IPS DF 6.9 (cell line): ENCODE measurements at regions not wholly inside any gene's neighbourhood (a gene's known extent, or its start where the extent isn't known, plus 50 kb on each side); places are given as distances from the start of the nearest gene placed in this dataset.

ENCODE experiments used
- DNase-seq: peaks from one replicate; pipeline ENCODE4 v3.0.0-alpha.2; 2013; ENCODE audit warnings: low read depth, low spot score
- H3K27ac ChIP-seq: one replicate; pipeline ENCODE4 v1.5.1; 2013; ENCODE audit warnings: low read length, control low read depth
- H3K27me3 ChIP-seq: 2 replicates; pipeline ENCODE4 v1.6.1; 2013; ENCODE audit warnings: mild to moderate bottlenecking, low read length; ENCODE audit not compliant: control insufficient read depth, insufficient read depth
- H3K36me3 ChIP-seq: 2 replicates; pipeline ENCODE4 v1.6.1; 2013; ENCODE audit warnings: low read length; ENCODE audit not compliant: control insufficient read depth, insufficient read depth
- H3K4me1 ChIP-seq: 2 replicates; pipeline ENCODE4 v1.6.1; 2013; ENCODE audit warnings: low read length; ENCODE audit not compliant: control insufficient read depth, insufficient read depth
- H3K4me3 ChIP-seq: 2 replicates; pipeline ENCODE4 v1.5.1; 2013; ENCODE audit warnings: mild to moderate bottlenecking, low read length
- H3K9me3 ChIP-seq: 2 replicates; pipeline ENCODE4 v1.6.1; 2013; ENCODE audit warnings: low read length, inconsistent platforms; ENCODE audit not compliant: control insufficient read depth, insufficient read depth
- WGBS: extraction: QIAGEN DNeasy Blood & Tissue Kit; methylation state at CpG from one replicate; pipeline ENCODE4 v1.1.7; 2013; ENCODE audit warnings: mixed read lengths, missing lambda C conversion rate; ENCODE audit not compliant: insufficient read length, insufficient coverage; 5-methylcytosine and 5-hydroxymethylcytosine counted together

DNA sequence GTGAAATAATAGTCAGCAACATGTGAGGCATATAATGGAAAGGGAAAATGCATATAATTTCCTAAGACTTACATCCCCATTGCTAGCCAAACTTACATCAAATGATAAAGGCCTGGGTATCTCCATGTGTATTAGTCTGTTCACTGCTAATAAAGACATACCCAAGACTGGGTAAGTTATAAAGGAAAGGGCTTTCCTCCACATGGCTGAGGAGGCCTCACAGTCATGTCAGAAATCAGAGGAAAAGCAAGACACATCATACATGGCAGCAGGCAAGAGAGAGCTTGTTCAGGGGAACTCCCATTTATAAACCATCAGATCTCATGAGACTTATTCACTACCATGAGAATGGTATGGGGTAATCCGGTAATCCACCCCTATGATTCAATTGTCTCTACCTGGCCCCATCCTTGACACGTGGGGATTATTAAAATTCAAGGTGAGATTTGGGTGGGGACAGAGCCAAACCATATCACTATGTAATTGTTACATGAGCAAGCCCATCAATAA lies 161.5 kb upstream of the SAMSN1 start:
- DNase-seq = no peak

GRCh38 chr21:14706712-14707510 lies 160.8 kb upstream of the SAMSN1 start:
- DNase-seq = no peak
- no CpG with 5 or more reads among the region's 7 CpGs for WGBS

More for the DNA sequence above, 161.5 kb upstream of the SAMSN1 start:
- H3K27ac ChIP-seq = no peak overlapping the region
- no peaks in the 10 kb centered on the region for H3K27me3 ChIP-seq
- H3K36me3 ChIP-seq = no peaks in the 10 kb centered on the region
- no CpG with 5 or more reads among the region's 2 CpGs for WGBS
- no peaks in the 10 kb centered on the region for H3K4me1 ChIP-seq
- H3K9me3 ChIP-seq = no peaks in the 10 kb centered on the region
- no peak overlapping the region for H3K4me3 ChIP-seq

GRCh38 chr21:14699433-14700407 lies 153.6 kb upstream of the SAMSN1 start:
- no CpG with 5 or more reads among the region's 3 CpGs for WGBS
- Histone ChIP-seq H3K27me3 (no peaks in the 10 kb centered on the region), H3K9me3 (no peaks in the 10 kb centered on the region), H3K4me3 (no peak overlapping the region), H3K27ac (no peak overlapping the region), H3K4me1 (no peaks in the 10 kb centered on the region), H3K36me3 (no peaks in the 10 kb centered on the region)
- no peak for DNase-seq

More at GRCh38 chr21:14706712-14707510, 160.8 kb upstream of the SAMSN1 start:
- Histone ChIP-seq H3K27me3 (no peaks in the 10 kb centered on the region), H3K9me3 (no peaks in the 10 kb centered on the region), H3K4me3 (no peak overlapping the region), H3K27ac (no peak overlapping the region), H3K36me3 (no peaks in the 10 kb centered on the region), H3K4me1 (no peaks in the 10 kb centered on the region)

GRCh38 chr21:14697769-14698168 lies 151.7 kb upstream of the SAMSN1 start:
- H3K36me3 ChIP-seq = no peaks in the 10 kb centered on the region
- no peak overlapping the region for H3K4me3 ChIP-seq
- DNase-seq = no peak
- H3K4me1 ChIP-seq = no peaks in the 10 kb centered on the region
- no CpG with 5 or more reads among the region's 1 CpG for WGBS
- H3K27ac ChIP-seq = no peak overlapping the region
- no peaks in the 10 kb centered on the region for H3K9me3 ChIP-seq
- H3K27me3 ChIP-seq = no peaks in the 10 kb centered on the region

- no CpG with 5 or more reads among the region's 1 CpG for WGBS
- Histone ChIP-seq H3K36me3 (no peaks in the 10 kb centered on the region), H3K4me3 (no peak overlapping the region), H3K9me3 (no peaks in the 10 kb centered on the region), H3K4me1 (no peaks in the 10 kb centered on the region), H3K27me3 (no peaks in the 10 kb centered on the region), H3K27ac (no peak overlapping the region)
- no peak for DNase-seq
Observed at GRCh38 chr21:14694817-14695216, 148.7 kb upstream of the SAMSN1 start.

- no peaks in the 10 kb centered on the region for H3K4me1 ChIP-seq
- no peak for DNase-seq
- H3K36me3 ChIP-seq = no peaks in the 10 kb centered on the region
- no peaks in the 10 kb centered on the region for H3K27me3 ChIP-seq
- no peaks in the 10 kb centered on the region; the same call in 1 of the 2 replicates for H3K9me3 ChIP-seq
- H3K4me3 ChIP-seq = no peak overlapping the region
- H3K27ac ChIP-seq = no peak overlapping the region
- no CpG with 5 or more reads among the region's 3 CpGs for WGBS
Observed at GRCh38 chr21:14693997-14694396, 147.9 kb upstream of the SAMSN1 start.

- Histone ChIP-seq H3K4me3 (no peak overlapping the region), H3K36me3 (no peaks in the 10 kb centered on the region), H3K27me3 (no peaks in the 10 kb centered on the region), H3K9me3 (no peaks in the 10 kb centered on the region; the same call in 1 of the 2 replicates), H3K4me1 (no peaks in the 10 kb centered on the region), H3K27ac (no peak overlapping the region)
- WGBS = 100% methylated on average over 1 of the region's 5 CpGs
- no peak for DNase-seq
Observed at GRCh38 chr21:14691914-14692313, 145.8 kb upstream of the SAMSN1 start.

GRCh38 chr21:14690886-14691285 lies 144.8 kb upstream of the SAMSN1 start:
- WGBS = no CpG with 5 or more reads among the region's 2 CpGs

DNA sequence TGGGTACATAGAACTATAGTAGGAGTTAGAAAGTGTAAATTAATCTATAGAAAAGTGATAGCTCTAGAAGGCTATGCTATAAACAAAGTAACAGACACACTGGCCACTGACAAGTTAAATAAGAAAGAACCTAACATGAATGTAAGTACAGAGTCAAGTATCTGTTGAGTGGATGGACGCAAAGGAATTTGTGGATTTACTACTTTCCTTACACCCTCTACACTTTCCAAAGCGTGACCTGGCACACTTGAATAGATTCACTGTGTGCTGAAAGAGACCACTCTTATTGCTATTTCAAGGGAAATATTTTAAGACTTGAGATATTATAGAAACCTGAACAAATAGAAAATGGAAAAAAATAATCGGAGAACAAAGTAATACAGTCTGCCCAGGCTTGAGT lies 142.8 kb upstream of the SAMSN1 start:
- H3K4me1 ChIP-seq = no peaks in the 10 kb centered on the region
- DNase-seq = no peak
- H3K4me3 ChIP-seq = no peak overlapping the region
- no peaks in the 10 kb centered on the region for H3K27me3 ChIP-seq
- no peak overlapping the region for H3K27ac ChIP-seq
- H3K9me3 ChIP-seq = no peaks in the 10 kb centered on the region; the same call in 1 of the 2 replicates
- no CpG with 5 or more reads among the region's 3 CpGs for WGBS
- H3K36me3 ChIP-seq = no peaks in the 10 kb centered on the region

More at GRCh38 chr21:14690886-14691285, 144.8 kb upstream of the SAMSN1 start:
- Histone ChIP-seq H3K27ac (no peak overlapping the region), H3K36me3 (no peaks in the 10 kb centered on the region), H3K27me3 (no peaks in the 10 kb centered on the region), H3K4me1 (no peaks in the 10 kb centered on the region), H3K9me3 (no peaks in the 10 kb centered on the region; the same call in 1 of the 2 replicates), H3K4me3 (no peak overlapping the region)
- DNase-seq = no peak

DNA sequence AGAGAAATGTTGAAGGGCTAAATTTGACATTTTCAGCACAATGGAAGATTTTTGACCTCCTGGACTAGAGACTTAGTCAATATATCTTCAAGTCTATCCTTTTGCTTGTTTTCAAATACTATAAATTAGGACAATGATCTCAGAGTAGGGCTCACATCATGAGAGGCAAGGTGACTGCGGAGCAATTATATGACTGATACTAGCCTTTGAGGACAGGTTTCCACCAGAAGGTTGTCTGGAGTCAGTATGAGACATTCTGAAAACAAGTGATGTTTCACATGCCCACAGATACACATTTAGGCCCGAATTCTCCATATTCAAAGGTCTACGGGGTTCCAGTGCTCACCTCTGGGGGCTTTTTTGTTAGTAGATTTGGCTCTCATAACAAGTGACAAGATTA lies 142.3 kb upstream of the SAMSN1 start:
- H3K27ac ChIP-seq = no peak overlapping the region
- no peaks in the 10 kb centered on the region for H3K4me1 ChIP-seq
- H3K9me3 ChIP-seq = no peaks in the 10 kb centered on the region; the same call in 1 of the 2 replicates
- H3K4me3 ChIP-seq = no peak overlapping the region
- H3K36me3 ChIP-seq = no peaks in the 10 kb centered on the region
- DNase-seq = no peak
- WGBS = no CpG with 5 or more reads among the region's 3 CpGs
- H3K27me3 ChIP-seq = no peaks in the 10 kb centered on the region
